Hepatocyte (in vitro differentiated cells): ENCODE measurements at regions not wholly inside any gene's neighbourhood (a gene's known extent, or its start where the extent isn't known, plus 50 kb on each side); places are given as distances from the start of the nearest gene placed in this dataset.

ENCODE experiments used
- CTCF ChIP-seq: fragments of 200-600 bp; sonication (generic); IDR thresholded peaks from 2 replicates; pipeline ENCODE4 v1.5.1; 2016; ENCODE audit warnings: antibody characterized with exemption, mild to moderate bottlenecking; ENCODE audit not compliant: poor library complexity
- EZH2 ChIP-seq: fragments of 200-600 bp; sonication (generic); IDR thresholded peaks from 2 replicates; pipeline ENCODE4 v1.6.1; 2016; ENCODE audit warnings: antibody characterized with exemption, mild to moderate bottlenecking, borderline replicate concordance
- EZH2phosphoT487 ChIP-seq: fragments of 200-600 bp; sonication (generic); IDR thresholded peaks from one replicate; pipeline ENCODE4 v1.6.1; 2018; ENCODE audit warnings: antibody characterized with exemption, mild to moderate bottlenecking, low read depth, moderate library complexity; ENCODE audit not compliant: unreplicated experiment, severe bottlenecking

- no peak for TF ChIP-seq EZH2
- TF ChIP-seq CTCF = no peak
- TF ChIP-seq EZH2phosphoT487 = no peak
These were observed 414.2 kb upstream of the DIPK2B start for GRCh38 chrX:45614853-45615252.
